Mucosa of descending colon (tissue), 3 donors: ENCODE measurements at regions not wholly inside any gene's neighbourhood (a gene's known extent, or its start where the extent isn't known, plus 50 kb on each side); places are given as distances from the start of the nearest gene placed in this dataset.

Experiments
- ATAC-seq: fragments of 200-7000 bp; cut with Tn5 transposase; one replicate; pipeline ENCODE4 v1.9.1; 2020; ENCODE audit warnings: mild to moderate bottlenecking, moderate library complexity
- DNase-seq, 3 donors: peaks; one replicate each; pipeline ENCODE4 v3.0.0-alpha.2; 2020
- H3K36me3 ChIP-seq: fragments of 200-600 bp; one replicate; pipeline ENCODE4 v1.8.0; 2021; ENCODE audit warnings: low read depth, mild to moderate bottlenecking
- H3K4me1 ChIP-seq: fragments of 200-600 bp; one replicate; pipeline ENCODE4 v1.8.0; 2021; ENCODE audit warnings: low read depth, mild to moderate bottlenecking
- H3K4me3 ChIP-seq: fragments of 200-600 bp; one replicate; pipeline ENCODE4 v1.8.0; 2021; ENCODE audit warnings: mild to moderate bottlenecking
- H3K9me3 ChIP-seq: fragments of 200-600 bp; one replicate; pipeline ENCODE4 v1.8.0; 2021; ENCODE audit warnings: mild to moderate bottlenecking
- CTCF ChIP-seq: fragments of 200-600 bp; IDR thresholded peaks from one replicate; pipeline ENCODE4 v1.8.0; 2022; ENCODE audit warnings: antibody characterized with exemption, mild to moderate bottlenecking
- intact Hi-C, 2 donors: fragments of 100-400 bp; cut with DNase I in 1 of 2; cut with micrococcal nuclease in 1 of 2; formaldehyde crosslinking; loops; one replicate each; pipeline versions ENCODE4 v1.11.0 to v1.11.1; 2022; cut with DNase I, micrococcal nuclease
- donor health status: DM: no; HTN: no; CAD: no; lungs with moderate emphysema.
- donor health status: DM: no; HTN: no; CAD: no.
- donor health status: DM: no; HTN: yes; CAD: no.

- DNase-seq (peak in 1 of 3 donors; percentile 17), ATAC-seq (peak; percentile 66)
- no peaks in the 10 kb centered on the region for H3K36me3 ChIP-seq
- peaks cover 5% of the 10 kb centered on the region for H3K4me1 ChIP-seq
- intact Hi-C loops = no loop called here
- TF ChIP-seq CTCF = no peak
- H3K9me3 ChIP-seq = no peaks in the 10 kb centered on the region
- no peak overlapping the region for H3K4me3 ChIP-seq
Measured at GRCh38 chr7:156003220-156004162, 191.2 kb upstream of the SHH start.

- TF ChIP-seq CTCF = no peak
- Histone ChIP-seq H3K4me3 (no peak overlapping the region), H3K36me3 (no peaks in the 10 kb centered on the region), H3K9me3 (no peaks in the 10 kb centered on the region), H3K4me1 (peaks cover 8% of the 10 kb centered on the region)
- ATAC-seq = peak; percentile 78
- peak in 1 of 3 donors; percentile 39 for DNase-seq
- intact Hi-C loops = no loop called here
Measured at GRCh38 chr7:156002362-156003066, 190.3 kb upstream of the SHH start.

- ATAC-seq = no peak
- Histone ChIP-seq H3K4me3 (no peak overlapping the region), H3K4me1 (peaks cover 8% of the 10 kb centered on the region), H3K9me3 (no peaks in the 10 kb centered on the region), H3K36me3 (no peaks in the 10 kb centered on the region)
- TF ChIP-seq CTCF = no peak
- intact Hi-C loops = no loop called here
- no peak for DNase-seq
Measured at GRCh38 chr7:156001496-156002260, 189.4 kb upstream of the SHH start.

- no peak for ATAC-seq
- Histone ChIP-seq H3K4me3 (no peak overlapping the region), H3K36me3 (no peaks in the 10 kb centered on the region), H3K4me1 (peaks cover 8% of the 10 kb centered on the region), H3K9me3 (no peaks in the 10 kb centered on the region)
- TF ChIP-seq CTCF = no peak
- intact Hi-C loops = no loop called here
- DNase-seq = no peak
Measured at GRCh38 chr7:156000601-156001396, 188.5 kb upstream of the SHH start.
